NCI-H1694 treated with DMSO at 0.1 percent for 48 hours (cell line): ENCODE measurements at regions not wholly inside any gene's neighbourhood (a gene's known extent, or its start where the extent isn't known, plus 50 kb on each side); places are given as distances from the start of the nearest gene placed in this dataset.

Experiments used
- DNase-seq: peaks from one replicate; lab custom pipeline; 2025; lab: John Stamatoyannopoulos, UW

GRCh38 chr1:193346085-193346484 is 159.7 kb upstream of the B3GALT2 start:
- no peak for DNase-seq

- DNase-seq, result no peak
Observed at GRCh38 chr1:193342811-193343210, 156.4 kb upstream of the B3GALT2 start.

- no peak for DNase-seq
Observed at GRCh38 chr1:193340331-193340730, 153.9 kb upstream of the B3GALT2 start.

- DNase-seq, result no peak
Observed at GRCh38 chr1:193339401-193339800, 153.0 kb upstream of the B3GALT2 start.

- no peak for DNase-seq
Observed at GRCh38 chr1:193338194-193338593, 151.8 kb upstream of the B3GALT2 start.

- DNase-seq, result no peak
Observed at GRCh38 chr1:193335806-193336428, 149.5 kb upstream of the B3GALT2 start.

- DNase-seq, result no peak
Observed at GRCh38 chr1:193333166-193333565, 146.8 kb upstream of the B3GALT2 start.

GRCh38 chr1:193326296-193326695 is 139.9 kb upstream of the B3GALT2 start:
- no peak for DNase-seq

- no peak for DNase-seq
Observed at GRCh38 chr1:193325771-193326170, 139.4 kb upstream of the B3GALT2 start.

- no peak for DNase-seq
Observed at GRCh38 chr1:193325042-193325441, 138.6 kb upstream of the B3GALT2 start.

GRCh38 chr1:193322211-193322610 is 135.8 kb upstream of the B3GALT2 start:
- DNase-seq, result no peak

- DNase-seq, result no peak
Observed at GRCh38 chr1:193321242-193321840, 134.9 kb upstream of the B3GALT2 start.

- no peak for DNase-seq
Observed at GRCh38 chr1:193320270-193320669, 133.9 kb upstream of the B3GALT2 start.

GRCh38 chr1:193318347-193318746 is 131.9 kb upstream of the B3GALT2 start:
- no peak for DNase-seq

- no peak for DNase-seq
Observed at GRCh38 chr1:193313354-193314140, 127.1 kb upstream of the B3GALT2 start.

GRCh38 chr1:193312432-193312831 is 126.0 kb upstream of the B3GALT2 start:
- no peak for DNase-seq

GRCh38 chr1:193311226-193311948 is 125.0 kb upstream of the B3GALT2 start:
- peak; percentile 69 for DNase-seq

- no peak for DNase-seq
Observed at GRCh38 chr1:193310564-193310963, 124.2 kb upstream of the B3GALT2 start.

GRCh38 chr1:193309936-193310475 is 123.6 kb upstream of the B3GALT2 start:
- no peak for DNase-seq

- DNase-seq, result no peak
Observed at GRCh38 chr1:193308438-193308837, 122.0 kb upstream of the B3GALT2 start.

- no peak for DNase-seq
Observed at GRCh38 chr1:193306430-193306829, 120.0 kb upstream of the B3GALT2 start.
